ENCODE measurements at regions not wholly inside any gene's neighbourhood (a gene's known extent, or its start where the extent isn't known, plus 50 kb on each side); places are given as distances from the start of the nearest gene placed in this dataset.

DNA sequence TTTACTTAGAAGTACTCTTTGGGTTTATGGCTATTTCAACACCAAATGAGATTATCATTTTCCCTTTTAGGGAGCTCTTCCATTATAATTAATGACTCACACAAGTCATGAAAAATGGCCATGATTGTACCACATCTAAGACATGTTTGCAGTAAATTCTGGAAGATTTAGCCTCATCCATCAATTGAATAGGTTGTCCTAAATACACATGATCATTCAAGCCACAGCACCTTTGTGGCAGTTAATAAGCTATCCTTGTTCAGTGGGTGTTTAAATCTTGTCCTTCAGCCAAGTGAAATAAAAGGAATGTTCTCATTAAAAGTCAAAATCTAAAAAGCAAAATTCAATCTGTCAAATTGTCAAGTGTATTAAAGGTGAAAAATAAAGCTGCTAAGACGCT lies 237.5 kb downstream of the ZPLD1 start:
- H3K4me3 ChIP-seq (ENCODE audit: low read depth, low read length): no peak overlapping the region
- TF ChIP-seq, protein P1, sequence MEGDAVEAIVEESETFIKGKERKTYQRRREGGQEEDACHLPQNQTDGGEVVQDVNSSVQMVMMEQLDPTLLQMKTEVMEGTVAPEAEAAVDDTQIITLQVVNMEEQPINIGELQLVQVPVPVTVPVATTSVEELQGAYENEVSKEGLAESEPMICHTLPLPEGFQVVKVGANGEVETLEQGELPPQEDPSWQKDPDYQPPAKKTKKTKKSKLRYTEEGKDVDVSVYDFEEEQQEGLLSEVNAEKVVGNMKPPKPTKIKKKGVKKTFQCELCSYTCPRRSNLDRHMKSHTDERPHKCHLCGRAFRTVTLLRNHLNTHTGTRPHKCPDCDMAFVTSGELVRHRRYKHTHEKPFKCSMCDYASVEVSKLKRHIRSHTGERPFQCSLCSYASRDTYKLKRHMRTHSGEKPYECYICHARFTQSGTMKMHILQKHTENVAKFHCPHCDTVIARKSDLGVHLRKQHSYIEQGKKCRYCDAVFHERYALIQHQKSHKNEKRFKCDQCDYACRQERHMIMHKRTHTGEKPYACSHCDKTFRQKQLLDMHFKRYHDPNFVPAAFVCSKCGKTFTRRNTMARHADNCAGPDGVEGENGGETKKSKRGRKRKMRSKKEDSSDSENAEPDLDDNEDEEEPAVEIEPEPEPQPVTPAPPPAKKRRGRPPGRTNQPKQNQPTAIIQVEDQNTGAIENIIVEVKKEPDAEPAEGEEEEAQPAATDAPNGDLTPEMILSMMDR (IDR thresholded peaks at IDR 0.05; ENCODE audit: borderline replicate concordance, insufficient read depth, low read depth, low read length): no peak

DNA sequence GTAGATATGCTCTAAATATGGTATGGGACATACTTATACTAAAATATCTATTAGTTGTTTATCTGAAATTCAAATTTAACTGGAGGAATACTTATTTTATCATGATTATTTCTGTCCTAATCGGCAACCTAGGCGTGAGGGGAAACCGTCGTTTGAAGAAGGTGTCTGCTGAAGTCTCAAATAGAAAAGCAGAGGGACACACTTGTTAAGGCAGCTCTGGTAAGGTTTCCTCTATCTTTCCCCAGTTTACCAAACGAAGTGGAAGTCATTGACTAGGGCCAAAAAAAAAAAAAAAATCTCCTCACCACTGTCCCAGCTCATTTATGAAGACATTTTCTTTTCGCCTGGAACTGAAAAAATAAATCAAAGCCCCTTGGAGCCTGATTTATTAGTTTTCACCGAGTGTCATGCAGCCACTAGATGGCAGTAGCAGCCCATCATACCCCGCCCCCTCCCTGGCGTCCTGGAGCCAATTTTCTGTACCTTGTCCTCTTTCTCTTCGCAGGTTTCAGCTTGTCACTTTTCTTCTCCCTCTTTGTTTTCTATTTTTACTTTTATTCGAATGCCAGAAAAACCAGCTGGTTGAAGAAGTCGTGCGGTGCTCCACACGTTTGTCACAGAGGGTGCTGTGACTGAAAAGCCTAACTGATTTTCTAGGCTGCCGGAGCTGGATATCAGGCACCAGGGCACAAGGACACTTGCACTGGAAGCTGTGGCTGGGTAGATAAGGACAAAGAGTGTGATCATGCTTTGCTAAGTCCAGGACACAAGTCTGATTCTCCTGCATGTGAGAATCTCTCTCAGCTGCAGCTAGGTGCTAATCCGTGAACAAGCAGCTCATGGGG lies 238.7 kb downstream of the ZPLD1 start:
- TF ChIP-seq, protein P1 (IDR thresholded peaks at IDR 0.05; ENCODE audit: borderline replicate concordance, insufficient read depth, low read depth, low read length): peak; percentile 74
- H3K4me3 ChIP-seq (ENCODE audit: low read depth, low read length): no peak overlapping the region

DNA sequence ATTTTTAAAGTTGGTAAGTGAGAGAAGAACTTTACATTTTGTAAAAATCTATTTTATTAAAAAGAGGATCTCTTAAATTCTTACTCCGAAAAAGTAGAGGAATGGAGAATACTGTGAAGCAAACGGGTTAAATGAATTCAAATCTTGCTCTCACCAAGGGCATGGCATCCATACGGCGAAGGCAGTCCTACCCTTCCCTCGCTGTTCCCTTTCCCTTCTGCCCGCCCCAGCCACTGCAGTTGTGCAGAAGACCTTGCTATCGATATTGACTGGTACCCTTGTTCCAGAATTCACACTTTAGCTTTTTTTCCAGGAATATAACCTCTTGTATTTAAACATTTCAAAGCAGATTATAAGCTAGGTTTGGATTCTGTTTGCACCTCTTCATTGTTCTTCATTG lies 239.5 kb downstream of the ZPLD1 start:
- no peak overlapping the region for H3K4me3 ChIP-seq (ENCODE audit: low read depth, low read length)
- TF ChIP-seq, protein P1 (IDR thresholded peaks at IDR 0.05; ENCODE audit: borderline replicate concordance, insufficient read depth, low read depth, low read length): no peak

DNA sequence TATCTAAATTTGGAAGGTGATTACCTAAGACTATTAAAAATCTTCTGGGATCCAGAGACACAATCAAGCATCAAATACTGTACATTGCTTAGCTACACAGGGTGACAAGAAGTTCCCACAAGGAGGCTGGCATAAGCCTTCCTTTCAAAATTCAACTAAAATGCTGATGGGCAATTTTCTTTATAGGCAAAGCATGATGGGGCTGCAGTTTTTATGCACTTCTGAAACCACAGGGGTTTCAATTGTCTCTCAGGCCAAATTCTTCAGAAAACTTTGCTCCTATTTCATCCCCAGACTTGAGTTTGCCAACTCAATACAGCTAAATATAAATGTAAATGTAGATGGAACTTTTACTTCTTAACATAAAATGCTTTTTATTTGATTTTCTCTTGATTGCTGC lies 241.6 kb downstream of the ZPLD1 start:
- TF ChIP-seq, protein P1 (IDR thresholded peaks at IDR 0.05; ENCODE audit: borderline replicate concordance, insufficient read depth, low read depth, low read length): no peak

DNA sequence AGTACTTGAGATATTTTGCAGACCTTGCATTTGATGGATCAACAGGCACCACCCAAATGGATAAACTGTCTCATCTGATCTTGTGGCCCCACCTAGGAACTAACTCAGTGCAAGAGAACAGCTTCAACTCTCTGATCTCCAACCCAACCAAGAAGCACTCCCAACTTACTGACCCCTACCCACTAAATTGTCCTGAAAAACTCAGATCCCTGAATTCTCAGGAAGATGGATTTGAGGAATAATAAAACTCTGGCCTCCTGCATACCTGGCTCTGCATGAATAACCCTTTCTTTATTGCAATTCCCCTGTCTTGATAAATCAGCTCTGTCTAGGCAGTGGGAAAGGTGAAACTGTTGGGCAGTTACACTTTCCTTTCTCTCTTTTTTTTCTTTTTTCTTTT lies 247.9 kb downstream of the ZPLD1 start:
- TF ChIP-seq, protein P1 (IDR thresholded peaks at IDR 0.05; ENCODE audit: borderline replicate concordance, insufficient read depth, low read depth, low read length): no peak
- H3K4me3 ChIP-seq (ENCODE audit: low read depth, low read length): no peak overlapping the region

More for the DNA sequence above, 241.6 kb downstream of the ZPLD1 start:
- H3K4me3 ChIP-seq (ENCODE audit: low read depth, low read length): no peak overlapping the region

DNA sequence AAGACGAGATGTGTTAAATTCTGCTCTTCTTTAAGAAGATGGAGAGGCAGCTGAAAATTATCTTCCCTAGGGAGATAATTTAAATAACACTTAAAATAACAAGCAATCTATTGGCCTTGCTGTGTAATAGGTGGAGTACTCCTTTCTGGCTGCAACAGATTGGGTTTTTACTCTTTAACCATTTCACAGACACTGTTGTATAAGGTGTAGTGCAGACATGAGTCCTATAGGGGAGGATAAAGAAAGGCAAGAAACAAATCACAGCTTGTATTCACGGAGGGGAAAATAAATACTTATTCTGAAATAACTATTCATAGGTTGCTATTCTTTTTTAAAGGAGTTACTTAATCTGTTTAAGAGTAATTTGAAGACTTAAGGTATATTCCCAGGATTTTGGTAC lies 252.0 kb downstream of the ZPLD1 start:
- H3K4me3 ChIP-seq (ENCODE audit: low read depth, low read length): no peak overlapping the region
- TF ChIP-seq, protein P1 (IDR thresholded peaks at IDR 0.05; ENCODE audit: borderline replicate concordance, insufficient read depth, low read depth, low read length): no peak
